ENCODE measurements at regions not wholly inside any gene's neighbourhood (a gene's known extent, or its start where the extent isn't known, plus 50 kb on each side); places are given as distances from the start of the nearest gene placed in this dataset.

DNA sequence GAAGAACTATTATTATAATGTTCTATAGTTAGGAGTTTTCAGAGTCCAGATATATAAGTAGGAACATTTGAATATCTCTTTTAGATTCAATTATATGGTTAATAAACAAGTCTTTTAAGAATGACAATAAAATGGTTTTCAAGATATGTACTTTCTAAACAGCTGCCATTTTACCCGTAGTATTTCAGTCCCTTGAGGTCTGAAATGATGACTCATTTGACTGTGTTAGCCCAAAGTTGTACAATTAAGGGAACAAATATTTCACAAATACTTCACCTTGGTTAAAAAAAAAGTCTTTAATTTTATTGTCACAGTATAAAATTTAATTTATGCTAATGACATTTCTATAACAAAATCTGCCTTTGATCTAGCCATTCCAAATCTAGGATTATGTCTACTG lies 91.6 kb upstream of the TANK start:
- TF ChIP-seq, protein P1, sequence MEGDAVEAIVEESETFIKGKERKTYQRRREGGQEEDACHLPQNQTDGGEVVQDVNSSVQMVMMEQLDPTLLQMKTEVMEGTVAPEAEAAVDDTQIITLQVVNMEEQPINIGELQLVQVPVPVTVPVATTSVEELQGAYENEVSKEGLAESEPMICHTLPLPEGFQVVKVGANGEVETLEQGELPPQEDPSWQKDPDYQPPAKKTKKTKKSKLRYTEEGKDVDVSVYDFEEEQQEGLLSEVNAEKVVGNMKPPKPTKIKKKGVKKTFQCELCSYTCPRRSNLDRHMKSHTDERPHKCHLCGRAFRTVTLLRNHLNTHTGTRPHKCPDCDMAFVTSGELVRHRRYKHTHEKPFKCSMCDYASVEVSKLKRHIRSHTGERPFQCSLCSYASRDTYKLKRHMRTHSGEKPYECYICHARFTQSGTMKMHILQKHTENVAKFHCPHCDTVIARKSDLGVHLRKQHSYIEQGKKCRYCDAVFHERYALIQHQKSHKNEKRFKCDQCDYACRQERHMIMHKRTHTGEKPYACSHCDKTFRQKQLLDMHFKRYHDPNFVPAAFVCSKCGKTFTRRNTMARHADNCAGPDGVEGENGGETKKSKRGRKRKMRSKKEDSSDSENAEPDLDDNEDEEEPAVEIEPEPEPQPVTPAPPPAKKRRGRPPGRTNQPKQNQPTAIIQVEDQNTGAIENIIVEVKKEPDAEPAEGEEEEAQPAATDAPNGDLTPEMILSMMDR (IDR thresholded peaks at IDR 0.05) = no peak
- no peak for TF ChIP-seq POLR2A (IDR thresholded peaks at IDR 0.05)
- no peak for TF ChIP-seq POLR2AphosphoS5 (IDR thresholded peaks at IDR 0.05)
